ENCODE measurements at regions not wholly inside any gene's neighbourhood (a gene's known extent, or its start where the extent isn't known, plus 50 kb on each side); places are given as distances from the start of the nearest gene placed in this dataset.

- TF ChIP-seq ZNF318 (CRISPR knock-in tag; IDR thresholded peaks at IDR 0.05) = no peak
- TF ChIP-seq SSRP1 (CRISPR knock-in tag; IDR thresholded peaks at IDR 0.05) = no peak
- TF ChIP-seq CC2D1A (CRISPR knock-in tag; IDR thresholded peaks at IDR 0.05) = no peak
- TF ChIP-seq HDAC1 (CRISPR knock-in tag; IDR thresholded peaks at IDR 0.05) = peak; percentile 58
- no peak for TF ChIP-seq ZNF550 (CRISPR knock-in tag; IDR thresholded peaks at IDR 0.05; ENCODE audit: borderline replicate concordance)
- no peak for TF ChIP-seq ZNF883 (CRISPR knock-in tag; IDR thresholded peaks at IDR 0.05; ENCODE audit: not compliant biosample characterization)
- no peak; the same call in 1 of the 2 replicates for TF ChIP-seq ZNF782 (CRISPR knock-in tag; IDR thresholded peaks at IDR 0.05; ENCODE audit: borderline replicate concordance)
- TF ChIP-seq PLSCR1 (CRISPR knock-in tag; IDR thresholded peaks at IDR 0.05; ENCODE audit: borderline replicate concordance) = no peak
- peak; percentile 22; the same call in 1 of the 2 replicates for TF ChIP-seq YEATS4 (CRISPR knock-in tag; IDR thresholded peaks at IDR 0.05; ENCODE audit: borderline replicate concordance)
- TF ChIP-seq FOSL1 (CRISPR knock-in tag; IDR thresholded peaks at IDR 0.05; ENCODE audit: borderline replicate concordance) = no peak
- TF ChIP-seq POGK (CRISPR knock-in tag; conservative IDR thresholded peaks at IDR 0.05) = 0 out of 2 replicates have a peak, but pooled peaks have one; percentile 32
- peak in 1 of 2 experiments; percentile 46; a peak in 1 of 4 replicates for TF ChIP-seq ATF4 (CRISPR knock-in tag; IDR thresholded peaks at IDR 0.05)
- no peak for TF ChIP-seq RFXAP (CRISPR knock-in tag; IDR thresholded peaks at IDR 0.05; ENCODE audit: borderline replicate concordance)
- no peak for TF ChIP-seq ZNF713 (CRISPR knock-in tag; IDR thresholded peaks at IDR 0.05)
- TF ChIP-seq MEIS1 (CRISPR knock-in tag; IDR thresholded peaks at IDR 0.05; ENCODE audit: borderline replicate concordance) = no peak
- 0 out of 2 replicates have a peak, but pooled peaks have one; percentile 16 for TF ChIP-seq ZNF567 (CRISPR knock-in tag; IDR thresholded peaks at IDR 0.05; ENCODE audit: borderline replicate concordance)
- no peak for TF ChIP-seq AKAP8 (CRISPR knock-in tag; IDR thresholded peaks at IDR 0.05)
Measured at GRCh38 chr2:48205137-48205798, 109.2 kb upstream of the FOXN2 start (continued).
